ENCODE measurements at regions not wholly inside any gene's neighbourhood (a gene's known extent, or its start where the extent isn't known, plus 50 kb on each side); places are given as distances from the start of the nearest gene placed in this dataset.

GRCh38 chr20:19012676-19013075, 199.1 kb downstream of the SCP2D1 start:
- DNase-seq (ENCODE audit: low read depth, low spot score): no peak
- Histone ChIP-seq H3K36me3 (ENCODE audit: insufficient read depth, low read length) (no peaks in the 10 kb centered on the region), H3K4me3 (no peak overlapping the region), H3K9ac (ENCODE audit: insufficient read length) (no peak overlapping the region), H3K9me3 (ENCODE audit: low read depth, low read length) (no peaks in the 10 kb centered on the region), H3K27ac (no peak overlapping the region)
- TF ChIP-seq FOXP2 (optimal IDR thresholded peaks at IDR 0.05; ENCODE audit: control extremely low read depth, extremely low read length, insufficient read depth): no peak
- TF ChIP-seq EZH2 (IDR thresholded peaks at IDR 0.05): no peak
- no peak for TF ChIP-seq POLR2AphosphoS5 (IDR thresholded peaks at IDR 0.05; ENCODE audit: borderline replicate concordance, low read depth, low read length)

DNA sequence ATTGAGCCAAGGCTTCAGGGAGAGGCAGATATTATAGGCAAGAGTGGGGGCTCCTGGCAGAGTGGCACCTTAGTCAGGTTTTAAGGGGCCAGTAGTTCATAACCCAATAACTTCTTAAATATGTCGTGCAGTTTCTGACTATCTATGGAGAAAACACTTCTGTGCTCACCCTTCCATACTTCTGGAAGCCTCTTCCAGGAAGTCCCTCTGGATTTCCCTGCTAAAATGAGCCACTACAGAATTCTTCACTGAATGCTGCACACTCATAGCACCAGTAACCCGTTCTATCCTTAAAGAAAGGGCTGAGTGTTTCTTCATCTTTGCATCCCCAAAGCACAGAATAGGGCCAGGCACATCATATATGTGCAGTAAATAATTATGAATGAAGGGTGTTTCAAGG, 198.5 kb upstream of the SLC24A3 start:
- Histone ChIP-seq H3K9ac (ENCODE audit: insufficient read length) (no peak overlapping the region), H3K4me3 (no peak overlapping the region), H3K36me3 (ENCODE audit: insufficient read depth, low read length) (no peaks in the 10 kb centered on the region), H3K27ac (no peak overlapping the region), H3K9me3 (ENCODE audit: low read depth, low read length) (no peaks in the 10 kb centered on the region)
- TF ChIP-seq FOXP2 (optimal IDR thresholded peaks at IDR 0.05; ENCODE audit: control extremely low read depth, extremely low read length, insufficient read depth) (no peak), EZH2 (IDR thresholded peaks at IDR 0.05) (no peak), POLR2AphosphoS5 (IDR thresholded peaks at IDR 0.05; ENCODE audit: borderline replicate concordance, low read depth, low read length) (no peak)
- no peak for DNase-seq (ENCODE audit: low read depth, low spot score)

- no peak for TF ChIP-seq FOXP2 (optimal IDR thresholded peaks at IDR 0.05; ENCODE audit: control extremely low read depth, extremely low read length, insufficient read depth)
- no peak for TF ChIP-seq EZH2 (IDR thresholded peaks at IDR 0.05)
- no peak for TF ChIP-seq POLR2AphosphoS5 (IDR thresholded peaks at IDR 0.05; ENCODE audit: borderline replicate concordance, low read depth, low read length)
- H3K9me3 ChIP-seq (ENCODE audit: low read depth, low read length): no peaks in the 10 kb centered on the region
- H3K4me3 ChIP-seq: no peak overlapping the region
- no peak overlapping the region for H3K27ac ChIP-seq
- H3K36me3 ChIP-seq (ENCODE audit: insufficient read depth, low read length): no peaks in the 10 kb centered on the region
- DNase-seq (ENCODE audit: low read depth, low spot score): no peak
- H3K9ac ChIP-seq (ENCODE audit: insufficient read length): no peak overlapping the region
These were observed 196.9 kb upstream of the SLC24A3 start for GRCh38 chr20:19015351-19016139.

- no peak for DNase-seq (ENCODE audit: low read depth, low spot score)
- TF ChIP-seq EZH2 (IDR thresholded peaks at IDR 0.05): no peak
- TF ChIP-seq FOXP2 (optimal IDR thresholded peaks at IDR 0.05; ENCODE audit: control extremely low read depth, extremely low read length, insufficient read depth): no peak
- no peak for TF ChIP-seq POLR2AphosphoS5 (IDR thresholded peaks at IDR 0.05; ENCODE audit: borderline replicate concordance, low read depth, low read length)
These were observed 196.3 kb upstream of the SLC24A3 start for GRCh38 chr20:19016140-19016497.

DNA sequence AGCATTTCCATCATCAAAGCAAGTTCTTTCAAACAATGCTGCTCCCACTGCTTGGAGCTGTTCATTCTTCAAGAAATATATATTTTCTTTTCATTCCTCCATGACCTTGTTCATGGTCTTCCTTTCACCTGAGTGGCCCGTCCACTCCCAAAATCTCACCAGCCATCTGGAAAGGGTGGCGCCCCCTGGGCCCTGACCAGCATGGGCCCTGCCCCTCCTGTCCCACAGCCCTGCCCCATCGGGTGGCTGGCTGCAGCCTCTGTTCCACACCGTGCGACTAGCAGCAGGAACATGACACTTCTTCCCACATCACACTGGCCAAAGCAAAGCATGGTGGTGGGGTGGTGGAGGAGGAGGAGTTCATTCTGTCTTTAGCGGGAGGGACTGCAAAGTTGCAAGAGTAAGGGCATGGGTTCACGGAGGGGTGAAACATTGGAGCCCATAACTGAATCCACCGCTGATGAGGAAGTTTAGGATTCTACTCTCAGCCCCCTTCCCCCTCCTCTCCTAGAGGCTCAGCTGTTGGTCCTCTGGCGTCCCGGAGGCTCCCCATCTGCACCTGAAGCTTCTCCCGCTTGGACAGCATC, 195.2 kb upstream of the SLC24A3 start:
- TF ChIP-seq EZH2 (IDR thresholded peaks at IDR 0.05) (no peak), FOXP2 (optimal IDR thresholded peaks at IDR 0.05; ENCODE audit: control extremely low read depth, extremely low read length, insufficient read depth) (no peak), POLR2AphosphoS5 (IDR thresholded peaks at IDR 0.05; ENCODE audit: borderline replicate concordance, low read depth, low read length) (no peak)
- Histone ChIP-seq H3K36me3 (ENCODE audit: insufficient read depth, low read length) (no peaks in the 10 kb centered on the region), H3K27ac (no peak overlapping the region), H3K9ac (ENCODE audit: insufficient read length) (no peak overlapping the region), H3K4me3 (no peak overlapping the region), H3K9me3 (ENCODE audit: low read depth, low read length) (no peaks in the 10 kb centered on the region)
- no peak for DNase-seq (ENCODE audit: low read depth, low spot score)

More at GRCh38 chr20:19016140-19016497, 196.3 kb upstream of the SLC24A3 start:
- H3K9me3 ChIP-seq (ENCODE audit: low read depth, low read length): no peaks in the 10 kb centered on the region
- H3K36me3 ChIP-seq (ENCODE audit: insufficient read depth, low read length): no peaks in the 10 kb centered on the region
- no peak overlapping the region for H3K27ac ChIP-seq
- no peak overlapping the region for H3K9ac ChIP-seq (ENCODE audit: insufficient read length)
- H3K4me3 ChIP-seq: no peak overlapping the region

DNA sequence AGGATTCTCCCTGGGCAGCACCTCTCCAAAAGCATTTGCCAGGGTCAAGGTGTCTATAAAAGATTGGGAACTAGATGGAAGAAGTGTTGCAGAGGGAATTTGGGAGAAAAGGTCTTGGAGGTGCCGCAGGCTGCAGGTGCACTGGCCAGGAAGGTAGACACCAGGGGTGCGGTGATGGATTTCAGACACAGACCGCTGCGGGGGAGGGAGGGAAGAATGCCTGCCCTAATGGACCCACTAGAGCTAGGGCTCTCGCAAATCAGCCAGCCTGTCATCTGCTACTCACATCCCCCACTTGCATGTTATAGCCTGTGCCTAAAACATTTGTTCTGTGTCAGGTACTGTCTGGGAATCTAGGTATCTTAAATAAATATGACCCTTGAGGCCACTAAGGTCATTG, 193.6 kb upstream of the SLC24A3 start:
- H3K27ac ChIP-seq: no peak overlapping the region
- H3K9me3 ChIP-seq (ENCODE audit: low read depth, low read length): no peaks in the 10 kb centered on the region
- no peak for DNase-seq (ENCODE audit: low read depth, low spot score)
- H3K9ac ChIP-seq (ENCODE audit: insufficient read length): no peak overlapping the region
- no peaks in the 10 kb centered on the region for H3K36me3 ChIP-seq (ENCODE audit: insufficient read depth, low read length)
- H3K4me3 ChIP-seq: no peak overlapping the region
- TF ChIP-seq FOXP2 (optimal IDR thresholded peaks at IDR 0.05; ENCODE audit: control extremely low read depth, extremely low read length, insufficient read depth) (no peak), POLR2AphosphoS5 (IDR thresholded peaks at IDR 0.05; ENCODE audit: borderline replicate concordance, low read depth, low read length) (no peak), EZH2 (IDR thresholded peaks at IDR 0.05) (no peak)

DNA sequence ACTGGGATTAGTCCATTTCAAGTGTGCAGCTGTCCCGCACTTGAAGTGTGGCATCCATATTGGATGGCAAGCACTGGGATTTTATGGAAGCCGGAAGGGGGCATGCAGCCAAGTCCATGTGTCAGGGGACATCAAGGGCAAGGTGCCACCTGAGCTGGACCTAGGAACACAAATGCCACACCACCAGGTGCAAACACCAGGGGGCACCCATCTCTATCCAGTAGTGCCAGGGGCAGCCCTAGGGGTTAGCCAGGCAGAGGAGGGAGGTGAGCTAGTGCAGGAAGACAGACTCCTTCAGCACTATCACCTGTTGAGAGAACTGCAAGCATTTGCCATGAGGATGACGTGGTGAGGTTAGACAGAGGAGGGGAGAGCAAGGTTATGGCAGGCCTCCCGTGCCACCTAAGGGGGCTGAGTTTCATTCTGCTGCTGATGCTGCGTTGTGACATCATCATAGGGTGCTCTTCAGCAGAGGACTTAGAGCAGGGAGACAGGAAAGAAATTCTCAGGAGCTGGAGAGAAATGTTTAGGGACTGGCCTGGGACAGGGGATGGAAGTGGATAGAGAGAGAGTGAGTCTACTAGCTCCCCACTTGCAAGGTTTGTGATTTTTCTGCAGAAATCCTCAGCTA, 192.6 kb upstream of the SLC24A3 start:
- DNase-seq (ENCODE audit: low read depth, low spot score): no peak
- no peaks in the 10 kb centered on the region for H3K9me3 ChIP-seq (ENCODE audit: low read depth, low read length)
- TF ChIP-seq EZH2 (IDR thresholded peaks at IDR 0.05): no peak
- TF ChIP-seq POLR2AphosphoS5 (IDR thresholded peaks at IDR 0.05; ENCODE audit: borderline replicate concordance, low read depth, low read length): no peak
- TF ChIP-seq FOXP2 (optimal IDR thresholded peaks at IDR 0.05; ENCODE audit: control extremely low read depth, extremely low read length, insufficient read depth): no peak
- H3K27ac ChIP-seq: no peak overlapping the region
- no peak overlapping the region for H3K9ac ChIP-seq (ENCODE audit: insufficient read length)
- H3K36me3 ChIP-seq (ENCODE audit: insufficient read depth, low read length): no peaks in the 10 kb centered on the region
- no peak overlapping the region for H3K4me3 ChIP-seq

GRCh38 chr20:19021406-19022117, 190.9 kb upstream of the SLC24A3 start:
- DNase-seq (ENCODE audit: low read depth, low spot score): no peak
- Histone ChIP-seq H3K27ac (no peak overlapping the region), H3K9me3 (ENCODE audit: low read depth, low read length) (no peaks in the 10 kb centered on the region), H3K36me3 (ENCODE audit: insufficient read depth, low read length) (no peaks in the 10 kb centered on the region), H3K4me3 (no peak overlapping the region), H3K9ac (ENCODE audit: insufficient read length) (no peak overlapping the region)
- TF ChIP-seq POLR2AphosphoS5 (IDR thresholded peaks at IDR 0.05; ENCODE audit: borderline replicate concordance, low read depth, low read length): no peak
- no peak for TF ChIP-seq FOXP2 (optimal IDR thresholded peaks at IDR 0.05; ENCODE audit: control extremely low read depth, extremely low read length, insufficient read depth)
- no peak for TF ChIP-seq EZH2 (IDR thresholded peaks at IDR 0.05)
